HCT116 (cell line): ENCODE measurements at regions not wholly inside any gene's neighbourhood (a gene's known extent, or its start where the extent isn't known, plus 50 kb on each side); places are given as distances from the start of the nearest gene placed in this dataset.

Experiments used
- ATAC-seq: fragments of 200-7000 bp; cut with Tn5 transposase; 2 replicates; pipeline ENCODE4 v1.9.1; 2020; ENCODE audit warnings: mild to moderate bottlenecking, moderate library complexity
- BruUV-seq: library from RNA; stranded (reverse); fragments of 400-500 nt; replicated peaks from 2 replicates; lab custom pipeline; 2021; lab: Mats Ljungman, UMichigan
- CTCF ChIA-PET: fragments of 300-600 bp; sonication (Branson Sonifier 250); formaldehyde crosslinking; loops from one replicate; lab custom pipeline; 2021; ENCODE audit warnings: antibody characterized with exemption; lab: Charles Lee
- POLR2A ChIA-PET: fragments of 300-600, 350-600 bp; sonication (Branson Sonifier 250); formaldehyde crosslinking; loops from one replicate; lab custom pipeline; 2021; ENCODE audit warnings: antibody characterized with exemption; lab: Charles Lee
- RAD21 ChIA-PET, 2 experiments: fragments of 300-600 bp; sonication (Branson Sonifier 250); formaldehyde crosslinking; loops; one replicate each; lab custom pipeline; 2023; ENCODE audit warnings: low total read pairs in 2 of 2; ENCODE audit not compliant: uncharacterized antibody in 2 of 2, unreplicated experiment in 2 of 2, low non-redundant PET in 1 of 2; lab: Charles Lee
- DNase-seq: peaks from one replicate; pipeline ENCODE4 v3.0.0-alpha.2; 2010; ENCODE audit warnings: low read depth, low spot score
- H2AFZ ChIP-seq: fragments of 200-600 bp; shearing (Covaris generic), sonication (generic); 2 replicates; pipeline ENCODE4 v1.6.1; 2017; ENCODE audit warnings: low read depth, mixed run types, mixed read lengths, antibody characterized with exemption, low read length; ENCODE audit not compliant: poor library complexity, severe bottlenecking
- H3K27ac ChIP-seq: 2 replicates; pipeline ENCODE4 v1.5.1; 2012; ENCODE audit warnings: low read depth, low read length
- H3K27me3 ChIP-seq: fragments of 200-600 bp; sonication (generic); 2 replicates; pipeline ENCODE4 v1.6.1; 2016; ENCODE audit warnings: mixed run types, low read length, mixed read lengths; ENCODE audit not compliant: insufficient read depth
- H3K36me3 ChIP-seq, 2 experiments: fragments of 200-500 bp in 1 of 2; fragments of 200-600 bp in 1 of 2; sonication (Bioruptor generic) in 1 of 2; sonication (generic) in 1 of 2; 2 replicates each; pipeline versions ENCODE4 v1.5.1 to v1.6.1; 2014 to 2016; ENCODE audit warnings: low read length in 2 of 2, inconsistent platforms in 1 of 2, mixed read lengths in 1 of 2, mixed run types in 1 of 2; ENCODE audit not compliant: insufficient read depth in 2 of 2, control insufficient read depth in 1 of 2
- H3K4me1 ChIP-seq, 2 experiments: fragments of 200-600 bp in 1 of 2; sonication (generic) in 1 of 2; 2 replicates each; pipeline versions ENCODE4 v1.5.1 to v1.6.1; 2012 to 2017; ENCODE audit warnings: low read length in 2 of 2, inconsistent platforms in 1 of 2, mild to moderate bottlenecking in 1 of 2, mixed read lengths in 1 of 2, mixed run types in 1 of 2, moderate library complexity in 1 of 2; ENCODE audit not compliant: insufficient read depth in 2 of 2, control insufficient read depth in 1 of 2
- H3K4me2 ChIP-seq: fragments of 200-600 bp; sonication (generic); 2 replicates; pipeline ENCODE4 v1.6.1; 2017; ENCODE audit warnings: mixed run types, low read length, mixed read lengths
- H3K4me3 ChIP-seq, 2 experiments: fragments of 200-600 bp in 1 of 2; sonication (generic) in 1 of 2; replicated peaks in 1 of 2; 2 replicates each; pipeline ENCODE4 v1.5.1; 2011 to 2016; ENCODE audit warnings: low read length in 2 of 2, control low read depth in 1 of 2, low read depth in 1 of 2, mild to moderate bottlenecking in 1 of 2, mixed read lengths in 1 of 2, mixed run types in 1 of 2
- H3K79me2 ChIP-seq: fragments of 200-600 bp; sonication (generic); 2 replicates; pipeline ENCODE4 v1.6.1; 2017; ENCODE audit warnings: mild to moderate bottlenecking, mixed run types, low read length, moderate library complexity, mixed read lengths; ENCODE audit not compliant: insufficient read depth
- H3K9ac ChIP-seq: fragments of 200-600 bp; sonication (generic); 2 replicates; pipeline ENCODE4 v1.6.1; 2016; ENCODE audit warnings: low read length, mixed read lengths
- H3K9me2 ChIP-seq: fragments of 200-600 bp; sonication (generic), shearing (Covaris generic); 2 replicates; pipeline ENCODE4 v1.6.1; 2017; ENCODE audit warnings: mixed run types, mild to moderate bottlenecking, moderate library complexity; ENCODE audit not compliant: insufficient read depth
- H3K9me3 ChIP-seq, 2 experiments: fragments of 200-500 bp in 1 of 2; fragments of 200-600 bp in 1 of 2; sonication (Bioruptor generic) in 1 of 2; sonication (generic) in 1 of 2; 2 replicates each; pipeline ENCODE4 v1.6.1; 2014 to 2017; ENCODE audit warnings: low read length in 2 of 2, mixed read lengths in 2 of 2, inconsistent platforms in 1 of 2, low read depth in 1 of 2, mild to moderate bottlenecking in 1 of 2, mixed run types in 1 of 2, moderate library complexity in 1 of 2; ENCODE audit not compliant: control insufficient read depth in 1 of 2, insufficient read depth in 1 of 2
- H4K20me1 ChIP-seq: fragments of 200-600 bp; sonication (generic), shearing (Covaris generic); 2 replicates; pipeline ENCODE4 v1.6.1; 2017; ENCODE audit warnings: mixed run types, mild to moderate bottlenecking, moderate library complexity; ENCODE audit not compliant: insufficient read depth
- CBX3 ChIP-seq: IDR thresholded peaks from 2 replicates; pipeline ENCODE4 v1.6.1; 2012; ENCODE audit warnings: low read depth
- CEBPB ChIP-seq: IDR thresholded peaks from 2 replicates; pipeline ENCODE4 v1.6.1; 2012; ENCODE audit warnings: low read depth
- CTCF ChIP-seq, 3 experiments: fragments of 200-600 bp in 1 of 3; sonication (generic) in 1 of 3; IDR thresholded peaks in 2 of 3; conservative IDR thresholded peaks in 1 of 3; 2 replicates each; pipeline ENCODE4 v1.5.1; 2012 to 2017; ENCODE audit warnings: low read depth in 2 of 3, low read length in 2 of 3, antibody characterized with exemption in 1 of 3, borderline replicate concordance in 1 of 3, control low read depth in 1 of 3, mild to moderate bottlenecking in 1 of 3, mixed read lengths in 1 of 3, mixed run types in 1 of 3, moderate library complexity in 1 of 3; ENCODE audit not compliant: insufficient read depth in 1 of 3
- EGR1 ChIP-seq: IDR thresholded peaks from 2 replicates; pipeline ENCODE4 v1.6.1; 2012; ENCODE audit warnings: low read depth
- ELF1 ChIP-seq: IDR thresholded peaks from 2 replicates; pipeline ENCODE4 v1.6.1; 2012; ENCODE audit warnings: low read depth, borderline replicate concordance
- JUND ChIP-seq: IDR thresholded peaks from 2 replicates; pipeline ENCODE4 v1.6.1; 2012
- POLR2A ChIP-seq: IDR thresholded peaks from 2 replicates; pipeline ENCODE4 v1.7.0; 2011; ENCODE audit warnings: borderline replicate concordance; ENCODE audit not compliant: insufficient read depth, insufficient read length; ENCODE audit errors: extremely low read depth
- REST ChIP-seq: IDR thresholded peaks from 2 replicates; pipeline ENCODE4 v1.6.1; 2012; ENCODE audit warnings: low read depth
- SP1 ChIP-seq: IDR thresholded peaks from 2 replicates; pipeline ENCODE4 v1.6.1; 2012; ENCODE audit warnings: low read depth
- intact Hi-C: fragments of 100-400 bp; cut with micrococcal nuclease; formaldehyde crosslinking; loops from 2 replicates; pipeline ENCODE4 v1.10.0; 2022
- TF ChIP-seq, protein P1 (sequence below): IDR thresholded peaks from 2 replicates; pipeline ENCODE4 v1.6.1; 2012

GRCh38 chr1:213452501-213452900 is 401.5 kb downstream of the RPS6KC1 start:
- Histone ChIP-seq H3K9me2 (no peaks in the 10 kb centered on the region), H3K4me1 (no peaks in the 10 kb centered on the region), H3K79me2 (no peaks in the 10 kb centered on the region), H4K20me1 (no peaks in the 10 kb centered on the region), H3K36me3 (no peaks in the 10 kb centered on the region), H3K9me3 (no peaks in the 10 kb centered on the region), H3K27ac (no peak overlapping the region), H3K27me3 (peaks cover 41% of the 10 kb centered on the region), H3K9ac (no peak overlapping the region), H2AFZ (no peak overlapping the region), H3K4me2 (no peak overlapping the region), H3K4me3 (no peak overlapping the region)
- no peak for TF ChIP-seq CBX3
- no peak for TF ChIP-seq SP1
- TF ChIP-seq, protein P1, sequence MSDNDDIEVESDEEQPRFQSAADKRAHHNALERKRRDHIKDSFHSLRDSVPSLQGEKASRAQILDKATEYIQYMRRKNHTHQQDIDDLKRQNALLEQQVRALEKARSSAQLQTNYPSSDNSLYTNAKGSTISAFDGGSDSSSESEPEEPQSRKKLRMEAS, result no peak
- no peak for TF ChIP-seq CTCF (IDR thresholded peaks at IDR 0.05 in 2 of 3, conservative IDR thresholded peaks at IDR 0.05 in 1 of 3; ENCODE audit: borderline replicate concordance in 1 of 3, insufficient read depth in 1 of 3, low read depth in 2 of 3, low read length in 2 of 3)
- TF ChIP-seq JUND, result no peak
- no peak for TF ChIP-seq POLR2A
- no peak for TF ChIP-seq EGR1
- no peak for TF ChIP-seq ELF1
- TF ChIP-seq REST, result no peak
- TF ChIP-seq CEBPB, result no peak
- BruUV-seq, result no TSS peak
- intact Hi-C loops, result no loop called here
- ChIA-PET CTCF (no interaction called here), POLR2A (no interaction called here), RAD21 (no interaction called here)
- DNase-seq (no peak), ATAC-seq (no peak)
